NK-92 treated with Interleukin-12 subunit alpha and Interleukin-12 subunit beta, amount 100 ng/mL, for 24 hours (cell line): ENCODE measurements at regions not wholly inside any gene's neighbourhood (a gene's known extent, or its start where the extent isn't known, plus 50 kb on each side); places are given as distances from the start of the nearest gene placed in this dataset.

Experiments
- DNase-seq: peaks from one replicate; lab custom pipeline; 2025; lab: John Stamatoyannopoulos, UW

DNA sequence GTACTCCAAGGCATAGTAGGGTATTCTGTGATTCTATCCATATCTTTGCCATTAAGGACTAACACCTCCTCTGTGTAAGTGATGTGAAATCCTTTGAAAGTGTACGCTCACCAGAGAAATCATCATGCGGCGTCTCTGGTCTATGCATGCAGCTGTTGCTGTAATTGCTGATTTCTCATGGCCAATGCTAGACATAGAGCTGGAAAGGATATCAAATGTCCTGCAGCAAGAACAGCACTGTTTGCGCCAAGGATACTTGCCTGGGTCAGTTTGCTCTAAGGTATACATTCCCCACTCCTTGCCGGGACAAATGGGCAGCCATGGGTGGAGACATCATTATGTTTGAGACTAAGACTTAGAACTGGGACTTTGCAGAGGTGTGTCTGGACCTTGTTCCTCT, 896.4 kb downstream of the BCL11B start:
- no peak for DNase-seq

DNA sequence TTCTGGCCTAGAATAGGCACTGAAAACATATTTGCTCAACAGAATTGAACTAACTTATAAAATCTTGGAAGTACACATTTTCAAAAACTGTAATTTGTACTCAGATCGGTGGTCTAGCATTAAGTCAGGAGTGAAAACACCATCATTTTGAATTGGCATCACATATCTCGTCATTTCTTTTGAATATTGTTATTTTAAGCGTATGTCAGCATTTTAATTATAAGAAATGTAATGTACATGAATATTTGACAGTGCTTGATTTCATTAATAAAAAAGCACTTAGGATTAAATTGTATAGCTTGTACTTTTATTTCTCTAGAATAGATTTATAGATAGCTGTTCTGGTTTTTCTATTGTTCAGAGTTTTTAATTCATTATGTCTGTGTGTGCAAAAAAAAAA, 892.2 kb downstream of the BCL11B start:
- DNase-seq = no peak

- no peak for DNase-seq
Measured at GRCh38 chr14:98382662-98383061, 889.3 kb downstream of the BCL11B start.

DNA sequence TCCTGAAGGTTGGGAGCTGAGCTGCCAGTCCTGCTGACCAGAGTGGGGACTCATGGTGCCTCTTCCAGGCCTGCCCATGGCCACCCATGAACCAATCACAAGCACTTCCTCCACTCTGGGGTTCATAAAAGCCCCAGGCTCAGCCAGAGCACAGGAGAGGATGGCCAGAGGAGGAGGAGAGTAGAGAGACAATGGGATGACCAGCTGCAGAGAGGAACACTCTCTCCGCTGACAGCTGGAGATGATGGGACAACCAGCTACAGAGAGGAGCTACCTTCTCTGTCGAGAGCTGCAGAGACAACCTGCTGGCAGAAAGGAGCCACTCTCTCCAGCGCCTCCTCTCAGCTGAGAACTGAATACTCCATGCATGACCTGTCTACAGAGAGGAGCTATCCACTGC, 886.1 kb downstream of the BCL11B start:
- no peak for DNase-seq

- no peak for DNase-seq
Measured at GRCh38 chr14:98391061-98391460, 880.9 kb downstream of the BCL11B start.

DNA sequence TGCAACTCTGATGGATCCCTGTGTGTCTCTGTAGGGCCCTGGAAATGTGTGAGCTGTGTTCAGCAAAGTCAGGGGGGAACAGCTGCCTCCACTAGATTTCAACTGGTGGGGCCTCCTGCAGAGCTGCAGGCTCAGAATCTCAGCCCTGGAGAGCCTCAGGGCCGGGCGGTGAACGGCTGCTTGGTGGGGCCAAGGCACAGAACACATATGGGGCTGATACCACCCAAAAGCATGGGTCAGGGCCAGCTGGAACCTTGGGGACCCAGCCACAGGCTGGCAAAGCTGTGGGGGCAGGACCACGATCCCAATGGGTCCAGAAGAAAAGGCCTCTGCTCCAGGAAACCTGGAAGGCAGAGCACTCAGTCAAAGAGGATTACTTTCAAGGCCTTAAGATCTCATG, 878.5 kb downstream of the BCL11B start:
- DNase-seq = no peak

DNA sequence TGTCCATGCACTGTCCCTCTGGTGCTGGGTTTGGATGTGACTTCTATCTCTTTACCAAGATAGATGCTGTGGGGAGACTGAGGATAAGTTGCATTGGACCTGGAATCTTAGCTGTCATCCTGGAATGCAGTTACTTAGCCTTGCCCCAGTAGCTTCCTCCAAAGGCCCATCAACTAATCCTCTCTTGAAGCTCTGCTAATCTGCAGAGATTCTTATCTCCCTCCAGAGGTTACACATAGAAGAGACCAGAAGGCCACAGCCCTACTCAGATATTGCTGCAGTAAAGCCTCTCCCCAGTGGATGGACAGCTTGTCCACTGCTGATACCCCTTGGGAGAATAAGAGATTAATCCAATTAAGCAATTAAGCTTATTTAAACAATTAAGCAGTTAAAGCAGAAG, 867.2 kb downstream of the BCL11B start:
- DNase-seq = no peak

- DNase-seq = no peak
Measured at GRCh38 chr14:98408024-98408555, 863.9 kb downstream of the BCL11B start.

DNA sequence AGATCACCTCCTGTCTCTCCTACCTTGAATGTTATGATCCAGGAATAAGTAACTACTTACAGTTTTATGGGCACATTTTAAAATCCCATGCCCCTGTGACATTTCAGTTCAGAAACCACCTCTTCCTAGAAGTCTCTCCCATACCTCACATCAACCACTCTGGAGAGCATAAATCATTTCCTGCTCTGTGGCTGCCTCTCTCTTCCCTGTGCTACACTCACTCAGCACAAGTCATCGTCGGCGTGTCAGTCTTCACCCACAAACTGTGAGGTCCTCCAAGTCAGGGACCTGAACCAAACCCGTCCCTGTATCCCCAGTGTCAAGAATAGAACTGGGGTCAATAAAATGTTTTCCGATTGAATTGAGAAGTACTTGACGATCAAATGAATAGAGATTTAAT, 863.3 kb downstream of the BCL11B start:
- no peak for DNase-seq

- no peak for DNase-seq
Measured at GRCh38 chr14:98411154-98411553, 860.8 kb downstream of the BCL11B start.

DNA sequence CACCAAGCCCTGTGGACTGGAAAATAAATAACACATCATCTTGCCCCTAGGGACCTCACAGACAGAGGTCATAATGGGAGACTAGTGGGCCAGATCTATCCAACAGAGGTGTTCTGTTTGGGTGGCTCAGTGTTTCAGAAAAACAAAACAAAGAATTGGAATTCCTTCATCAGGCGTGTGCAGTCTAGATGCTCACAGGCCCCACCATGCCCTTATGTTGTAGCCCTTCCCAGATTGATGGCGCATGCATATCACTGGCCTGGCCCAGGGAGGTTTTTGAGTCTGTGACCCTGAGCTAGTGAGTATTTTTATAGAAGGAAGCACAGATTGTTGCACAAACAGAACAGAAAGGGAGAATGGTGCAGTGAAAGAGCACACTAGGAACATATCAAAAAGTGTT, 859.6 kb downstream of the BCL11B start:
- no peak for DNase-seq

GRCh38 chr14:98415766-98416165, 856.2 kb downstream of the BCL11B start:
- DNase-seq = no peak

GRCh38 chr14:98417001-98417400, 855.0 kb downstream of the BCL11B start:
- DNase-seq = no peak

- no peak for DNase-seq
Measured at GRCh38 chr14:98428483-98428994, 843.5 kb downstream of the BCL11B start.

- DNase-seq = no peak
Measured at GRCh38 chr14:98433436-98433835, 838.6 kb downstream of the BCL11B start.

DNA sequence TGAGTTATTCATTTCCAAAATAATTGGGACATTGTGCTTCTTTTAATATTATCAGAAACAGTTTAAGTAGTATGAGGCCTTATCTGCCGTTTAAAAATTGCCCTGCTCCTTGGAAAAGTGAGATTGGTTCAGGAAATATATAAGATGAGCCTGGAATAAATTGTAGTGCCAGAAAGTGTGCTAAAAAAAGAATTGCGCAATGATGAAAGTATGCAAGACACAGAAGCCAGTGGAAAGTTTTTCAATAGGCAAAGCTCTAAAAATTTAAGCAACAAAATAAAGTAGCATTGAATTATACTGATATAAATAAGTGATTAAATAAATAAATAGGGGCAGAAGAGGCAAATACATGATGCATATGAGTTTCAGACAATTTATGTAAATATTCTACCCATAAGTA, 834.9 kb downstream of the BCL11B start:
- DNase-seq = no peak

DNA sequence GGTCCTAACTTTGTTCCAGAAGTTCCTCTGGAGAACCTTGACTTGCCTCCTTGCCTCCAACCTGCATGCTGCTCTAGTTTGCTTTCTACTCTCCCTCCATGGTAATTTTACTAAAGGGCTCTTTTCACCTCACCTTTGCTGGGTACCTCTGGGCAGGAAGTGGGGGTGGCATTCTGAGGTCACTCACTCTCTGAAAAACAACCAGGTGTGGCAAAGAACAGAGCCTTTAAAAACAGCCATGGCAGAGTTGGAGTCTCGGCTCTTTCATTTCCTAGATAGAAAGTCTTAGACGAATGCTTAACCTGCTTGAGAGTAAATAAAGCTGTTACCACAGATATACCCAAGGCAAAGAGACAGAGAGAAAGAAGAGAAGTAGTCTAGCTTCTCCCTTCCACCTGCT, 827.9 kb downstream of the BCL11B start:
- no peak for DNase-seq

DNA sequence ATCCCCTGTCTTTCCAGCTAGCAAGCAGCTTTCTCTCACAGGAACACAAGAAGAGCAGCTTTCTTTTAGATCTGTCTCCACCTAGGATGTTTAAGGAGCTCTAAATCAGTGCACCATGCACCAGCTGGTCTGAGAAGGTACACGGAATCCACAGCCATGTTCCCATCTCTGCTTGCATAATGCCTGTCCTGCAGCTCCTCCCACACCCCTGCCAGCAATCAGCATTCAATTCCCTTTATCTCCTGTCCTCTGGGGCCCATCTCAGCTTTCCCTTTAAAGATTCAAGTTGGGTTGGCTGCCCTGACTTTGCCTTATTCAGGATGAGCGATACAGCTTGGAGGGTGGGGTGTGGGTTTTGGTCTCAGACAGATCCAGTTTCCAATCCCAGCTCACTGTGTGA, 826.3 kb downstream of the BCL11B start:
- no peak for DNase-seq

DNA sequence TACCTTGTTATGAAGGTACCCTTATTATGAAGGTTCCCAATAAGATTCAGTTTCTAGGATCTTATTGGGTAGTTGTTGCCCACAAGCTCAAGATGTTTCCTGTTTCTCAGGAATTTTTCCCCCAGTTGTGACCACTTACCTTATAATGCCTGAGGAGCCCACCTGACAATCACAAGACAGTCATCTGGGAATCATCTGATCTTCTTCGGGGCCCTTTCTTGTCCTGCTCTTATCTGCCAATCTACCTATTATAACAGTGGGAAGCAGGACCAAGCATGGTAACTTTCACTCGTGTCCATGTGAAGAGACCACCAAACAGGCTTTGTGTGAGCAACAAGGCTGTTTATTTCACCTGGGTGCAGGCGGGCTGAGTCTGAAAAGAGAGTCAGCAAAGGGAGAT, 825.5 kb downstream of the BCL11B start:
- no peak for DNase-seq

DNA sequence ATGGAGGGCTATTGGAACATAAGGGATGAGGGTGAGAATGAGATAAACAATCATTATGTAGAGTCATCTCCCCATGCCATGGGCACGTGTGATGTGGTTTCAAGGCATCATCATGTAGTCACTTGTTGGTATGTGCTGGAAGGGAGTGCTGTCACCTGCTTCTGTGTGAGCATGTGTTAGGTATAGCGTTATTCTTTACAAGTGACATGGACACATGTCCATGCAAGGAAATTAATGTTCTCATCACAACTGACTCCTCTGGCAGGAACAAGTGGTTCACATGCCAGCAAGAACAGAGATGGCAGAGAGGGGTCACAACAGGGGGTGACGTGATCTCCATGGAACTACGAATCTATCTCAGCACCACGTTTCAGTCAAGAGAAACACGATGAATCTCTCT, 815.8 kb downstream of the BCL11B start:
- no peak for DNase-seq

- DNase-seq = no peak
Measured at GRCh38 chr14:98458702-98459101, 813.3 kb downstream of the BCL11B start.

DNA sequence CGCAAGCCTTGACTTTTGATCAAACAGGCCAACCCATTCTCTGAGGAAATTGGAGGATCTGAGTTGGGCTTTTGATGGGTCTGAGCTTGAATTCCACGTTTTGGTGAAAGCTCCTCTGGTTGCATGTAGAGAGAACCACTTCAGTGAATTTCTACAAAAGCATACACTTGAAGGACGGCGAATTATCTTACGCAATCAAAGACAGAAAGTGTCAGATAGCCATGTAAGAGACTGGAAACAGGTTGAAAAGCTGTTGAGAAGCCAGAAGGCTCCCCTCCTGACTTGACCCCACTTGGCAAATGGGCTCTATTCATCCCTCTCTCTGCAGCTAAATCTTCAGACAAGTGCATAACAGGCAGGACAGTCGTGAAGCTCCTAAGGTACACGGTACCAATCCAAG, 809.1 kb downstream of the BCL11B start:
- no peak for DNase-seq

- DNase-seq = no peak
Measured at GRCh38 chr14:98466807-98467206, 805.2 kb downstream of the BCL11B start.

DNA sequence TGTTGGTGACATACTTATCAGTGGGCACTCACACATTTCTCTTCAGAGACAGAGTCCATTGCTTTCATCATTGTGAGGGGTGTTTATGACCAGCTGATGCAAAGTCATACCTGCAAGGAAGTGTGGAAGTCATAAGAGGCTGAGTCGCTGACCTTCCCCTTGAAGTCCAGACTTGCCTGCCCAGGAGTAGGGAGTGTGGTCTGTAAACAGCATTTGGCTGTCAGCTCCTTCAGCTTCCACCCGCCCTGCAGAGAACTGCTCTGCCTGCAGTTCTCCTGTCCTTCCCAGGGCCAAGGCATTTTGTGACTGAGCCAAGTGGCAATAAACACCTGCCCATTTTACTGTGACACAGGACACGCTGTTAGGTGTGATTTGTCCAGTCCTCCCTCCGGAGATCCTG, 801.3 kb downstream of the BCL11B start:
- DNase-seq = no peak

GRCh38 chr14:98474900-98475299, 797.1 kb downstream of the BCL11B start:
- DNase-seq = no peak
